Common myeloid progenitor, CD34-positive (primary cell): ENCODE measurements at regions not wholly inside any gene's neighbourhood (a gene's known extent, or its start where the extent isn't known, plus 50 kb on each side); places are given as distances from the start of the nearest gene placed in this dataset.

Source experiments
- CTCF ChIA-PET: fragments of 350-600 bp; sonication (Branson Sonifier 250); formaldehyde crosslinking; loops from one replicate; lab custom pipeline; 2021; ENCODE audit warnings: antibody characterized with exemption; lab: Charles Lee
- POLR2A ChIA-PET: fragments of 350-600 bp; sonication (Branson Sonifier 250); formaldehyde crosslinking; loops from one replicate; lab custom pipeline; 2021; ENCODE audit warnings: antibody characterized with exemption; lab: Charles Lee
- DNase-seq, 3 donors: peaks; one replicate each; pipeline versions ENCODE4 v3.0.0 to v3.0.0-alpha.2; 2013
- H3K27ac ChIP-seq, 2 experiments: 1 replicate in 1 of 2; 2 replicates in 1 of 2; pipeline ENCODE4 v1.7.0; 2013; ENCODE audit warnings: inconsistent platforms in 2 of 2, low read length in 2 of 2, mild to moderate bottlenecking in 2 of 2, low read depth in 1 of 2, moderate library complexity in 1 of 2; ENCODE audit not compliant: severe bottlenecking in 2 of 2, insufficient read depth in 1 of 2, poor library complexity in 1 of 2
- H3K27me3 ChIP-seq, 5 experiments: replicated peaks in 2 of 5; 1 replicate in 3 of 5; 2 replicates in 2 of 5; pipeline versions ENCODE4 v1.6.1 to v1.7.0; 2013; ENCODE audit warnings: low read length in 4 of 5, mild to moderate bottlenecking in 2 of 5, moderate library complexity in 2 of 5, inconsistent platforms in 1 of 5; ENCODE audit not compliant: insufficient read depth in 5 of 5, control insufficient read depth in 4 of 5
- H3K36me3 ChIP-seq, 4 experiments: 1 replicate in 2 of 4; 2 replicates in 2 of 4; pipeline versions ENCODE4 v1.6.1 to v1.7.0; 2013; ENCODE audit warnings: low read length in 3 of 4, control low read depth in 1 of 4, mild to moderate bottlenecking in 1 of 4; ENCODE audit not compliant: control insufficient read depth in 4 of 4, insufficient read depth in 4 of 4
- H3K4me1 ChIP-seq, 4 experiments: 1 replicate in 3 of 4; 2 replicates in 1 of 4; pipeline versions ENCODE4 v1.6.1 to v1.7.1; 2013; ENCODE audit warnings: low read length in 3 of 4, mild to moderate bottlenecking in 3 of 4, control low read depth in 1 of 4, inconsistent platforms in 1 of 4, moderate library complexity in 1 of 4; ENCODE audit not compliant: control insufficient read depth in 4 of 4, insufficient read depth in 4 of 4; ENCODE audit errors: control extremely low read depth in 1 of 4
- H3K4me3 ChIP-seq, 7 experiments: 1 replicate in 4 of 7; 2 replicates in 3 of 7; pipeline versions ENCODE4 v1.5.1 to v1.7.0; 2013; ENCODE audit warnings: mild to moderate bottlenecking in 7 of 7, low read length in 6 of 7, moderate library complexity in 6 of 7, inconsistent platforms in 2 of 7, low read depth in 2 of 7, control low read depth in 1 of 7; ENCODE audit not compliant: insufficient read depth in 4 of 7, control insufficient read depth in 1 of 7; ENCODE audit errors: extremely low read depth in 1 of 7
- H3K9me3 ChIP-seq, 5 experiments: 1 replicate in 4 of 5; 2 replicates in 1 of 5; pipeline versions ENCODE4 v1.6.1 to v1.7.1; 2013; ENCODE audit warnings: low read length in 4 of 5, mild to moderate bottlenecking in 2 of 5, inconsistent platforms in 1 of 5, low read depth in 1 of 5, moderate library complexity in 1 of 5; ENCODE audit not compliant: control insufficient read depth in 4 of 5, insufficient read depth in 2 of 5; ENCODE audit errors: control extremely low read depth in 1 of 5
- WGBS: methylation state at CpG from one replicate; pipeline ENCODE4 v1.1.5; 2013; ENCODE audit not compliant: insufficient coverage; 5-methylcytosine and 5-hydroxymethylcytosine counted together

DNA sequence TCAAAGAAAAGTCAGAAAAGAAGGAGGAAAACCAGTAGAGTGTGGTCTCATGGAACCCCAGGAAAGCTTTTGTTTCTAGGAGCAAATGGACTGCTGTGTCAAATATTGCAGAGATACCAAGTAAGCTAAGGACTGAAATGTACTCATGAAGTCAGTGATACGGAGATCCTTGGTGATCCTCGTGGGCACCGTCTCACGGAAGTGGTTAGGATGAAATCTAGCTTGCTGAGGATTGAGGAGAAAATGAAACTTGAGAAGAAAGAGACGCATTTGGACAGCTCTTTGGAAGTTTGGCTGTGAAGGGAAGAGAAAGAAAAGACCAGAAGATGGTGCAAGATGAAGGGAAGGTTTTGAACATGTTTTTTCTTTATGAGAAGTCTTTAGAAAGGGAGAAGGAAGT lies 104.0 kb upstream of the CCND2 start:
- no peaks in the 10 kb centered on the region for H3K36me3 ChIP-seq
- no peaks in the 10 kb centered on the region for H3K27me3 ChIP-seq
- H3K9me3 ChIP-seq, result no peaks in the 10 kb centered on the region
- no peak for DNase-seq
- POLR2A ChIA-PET, result no interaction called here
- H3K4me1 ChIP-seq, result peaks cover 4 to 18% (median 12%) of the 10 kb centered on the region in 4 experiments
- 82% methylated on average over 5 of the region's 5 CpGs for WGBS
- CTCF ChIA-PET, result interaction anchor here (1.0 kb wide), 1 partner anchor 14 kb away, joined by 5 read pairs; no protein-coding TSS in a partner anchor
- H3K4me3 ChIP-seq, result no peak overlapping the region
- no peak overlapping the region for H3K27ac ChIP-seq

GRCh38 chr12:4168036-4168435 lies 105.5 kb upstream of the CCND2 start:
- H3K27ac ChIP-seq, result no peak overlapping the region
- DNase-seq, result no peak
- no peaks in the 10 kb centered on the region for H3K36me3 ChIP-seq
- no peak overlapping the region for H3K4me3 ChIP-seq
- POLR2A ChIA-PET, result no interaction called here
- CTCF ChIA-PET, result no interaction called here
- H3K9me3 ChIP-seq, result no peaks in the 10 kb centered on the region
- 100% methylated on average over 6 of the region's 6 CpGs for WGBS
- peaks cover 8 to 20% (median 13%) of the 10 kb centered on the region in 4 experiments for H3K4me1 ChIP-seq
- no peaks in the 10 kb centered on the region for H3K27me3 ChIP-seq

- ChIA-PET CTCF (interaction anchor here (0.6 to 3.6 kb wide), 11 partner anchors 10 to 166 kb away, joined by 3 to 17 read pairs (median 4); no protein-coding TSS in a partner anchor), POLR2A (interaction anchor here (0.6 to 2.2 kb wide), 7 partner anchors 9 to 114 kb away, joined by 3 to 7 read pairs (median 3); partner anchors contain the start of gene CCND2)
- WGBS, result under 1% methylated on average over 40 of the region's 63 CpGs
- H3K27me3 ChIP-seq, result no peaks in the 10 kb centered on the region
- peaks cover 0 to 3% (median 0%) of the 10 kb centered on the region in 5 experiments for H3K9me3 ChIP-seq
- H3K4me1 ChIP-seq, result peaks cover 8 to 16% (median 14%) of the 10 kb centered on the region in 4 experiments
- H3K36me3 ChIP-seq, result no peaks in the 10 kb centered on the region
- peak overlapping the region; percentile 46 to 75 for H3K27ac ChIP-seq
- peak overlapping the region; percentile 17 to 73 (median 53) for H3K4me3 ChIP-seq
- DNase-seq, result peak; percentile 67 to 82 (median 73)
These were observed 108.7 kb upstream of the CCND2 start for GRCh38 chr12:4164559-4165558.

- peaks cover 8 to 16% (median 15%) of the 10 kb centered on the region in 4 experiments for H3K4me1 ChIP-seq
- H3K36me3 ChIP-seq, result no peaks in the 10 kb centered on the region
- POLR2A ChIA-PET, result interaction anchor here (0.9 to 2.2 kb wide), 5 partner anchors 8 to 109 kb away, joined by 3 to 7 read pairs (median 5); partner anchors contain the start of gene CCND2
- CTCF ChIA-PET, result interaction anchor here (0.6 to 3.6 kb wide), 8 partner anchors 9 to 112 kb away, joined by 3 to 17 read pairs (median 4); no protein-coding TSS in a partner anchor
- no peaks in the 10 kb centered on the region for H3K27me3 ChIP-seq
- DNase-seq, result no peak
- H3K27ac ChIP-seq, result peak overlapping the region in 1 of 2 experiments; percentile 75
- 53% methylated on average over 9 of the region's 12 CpGs for WGBS
- peaks cover 0 to 3% (median 0%) of the 10 kb centered on the region in 5 experiments for H3K9me3 ChIP-seq
- H3K4me3 ChIP-seq, result peak overlapping the region in 5 of 7 experiments; percentile 45 to 73 (median 65)
These were observed 109.4 kb upstream of the CCND2 start for GRCh38 chr12:4164188-4164558.

DNA sequence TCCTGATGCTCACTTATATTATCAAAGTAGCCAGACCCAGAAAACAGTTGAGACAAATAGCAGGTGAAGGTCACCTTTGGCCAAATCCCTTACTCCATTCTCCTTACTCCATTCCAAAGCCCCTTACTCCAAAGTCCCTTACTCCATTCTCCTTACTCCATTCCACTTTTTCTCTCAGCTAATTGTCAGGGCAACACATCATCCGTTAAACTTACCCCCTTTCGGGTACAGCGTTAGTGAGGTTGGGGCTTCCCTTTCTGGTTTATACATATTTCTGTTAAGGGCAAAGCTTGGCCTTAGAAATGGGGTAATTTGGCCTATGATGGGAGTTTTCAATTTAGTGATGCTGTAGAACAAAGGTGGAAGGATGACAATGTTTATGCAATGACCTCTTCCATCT lies 111.8 kb upstream of the CCND2 start:
- H3K27ac ChIP-seq, result no peak overlapping the region
- DNase-seq, result no peak
- POLR2A ChIA-PET, result interaction anchor here (0.6 to 1.2 kb wide), 2 partner anchors 16 to 42 kb away, joined by 3 to 4 read pairs; no protein-coding TSS in a partner anchor
- 70% methylated on average over 2 of the region's 3 CpGs for WGBS
- CTCF ChIA-PET, result interaction anchor here (1.1 to 1.5 kb wide), 3 partner anchors 10 to 78 kb away, joined by 3 to 4 read pairs (median 3); no protein-coding TSS in a partner anchor
- peaks cover 11 to 24% (median 18%) of the 10 kb centered on the region in 4 experiments for H3K4me1 ChIP-seq
- H3K9me3 ChIP-seq, result peaks cover 0 to 3% (median 0%) of the 10 kb centered on the region in 5 experiments
- no peaks in the 10 kb centered on the region for H3K27me3 ChIP-seq
- H3K36me3 ChIP-seq, result no peaks in the 10 kb centered on the region
- H3K4me3 ChIP-seq, result no peak overlapping the region

- POLR2A ChIA-PET, result no interaction called here
- CTCF ChIA-PET, result interaction anchor here (1.3 to 1.5 kb wide), 2 partner anchors 9 to 79 kb away, joined by 3 to 4 read pairs; no protein-coding TSS in a partner anchor
These were observed 113.1 kb upstream of the CCND2 start for GRCh38 chr12:4160314-4161040.

More at GRCh38 chr12:4160314-4161040, 113.1 kb upstream of the CCND2 start:
- Histone ChIP-seq H3K9me3 (peaks cover 0 to 3% (median 0%) of the 10 kb centered on the region in 5 experiments), H3K36me3 (no peaks in the 10 kb centered on the region), H3K4me1 (peaks cover 10 to 36% (median 24%) of the 10 kb centered on the region in 4 experiments), H3K27ac (no peak overlapping the region), H3K27me3 (no peaks in the 10 kb centered on the region), H3K4me3 (no peak overlapping the region)
- no peak for DNase-seq
- 83% methylated on average over 1 of the region's 2 CpGs for WGBS
